PFSK-1 (cell line): ENCODE measurements at regions not wholly inside any gene's neighbourhood (a gene's known extent, or its start where the extent isn't known, plus 50 kb on each side); places are given as distances from the start of the nearest gene placed in this dataset.

Experiments
- FOXP2 ChIP-seq: optimal IDR thresholded peaks from 2 replicates; pipeline ENCODE3; 2011; ENCODE audit warnings: borderline replicate concordance, control low read depth, inconsistent platforms; ENCODE audit not compliant: insufficient read depth; ENCODE audit errors: extremely low read length, extremely low read depth
- POLR2AphosphoS5 ChIP-seq: IDR thresholded peaks from 2 replicates; pipeline ENCODE4 v1.6.1; 2012; ENCODE audit warnings: low read depth, mild to moderate bottlenecking, control low read depth, low read length, moderate library complexity
- SIN3A ChIP-seq: IDR thresholded peaks from 2 replicates; pipeline ENCODE4 v1.6.1; 2012; ENCODE audit warnings: mild to moderate bottlenecking, low read length, moderate library complexity, borderline replicate concordance; ENCODE audit not compliant: insufficient read depth
- TAF1 ChIP-seq: IDR thresholded peaks from 2 replicates; pipeline ENCODE4 v1.6.1; 2012; ENCODE audit warnings: low read length, control low read depth, borderline replicate concordance; ENCODE audit not compliant: insufficient read depth
- TF ChIP-seq, protein P1 (sequence below), 2 experiments: IDR thresholded peaks; 2 replicates each; pipeline versions ENCODE4 v1.6.1 to v1.8.0; 2011 to 2012; ENCODE audit warnings: low read depth in 2 of 2, low read length in 2 of 2, control low read depth in 1 of 2, inconsistent platforms in 1 of 2, mild to moderate bottlenecking in 1 of 2, moderate library complexity in 1 of 2; ENCODE audit not compliant: insufficient read depth in 1 of 2

DNA sequence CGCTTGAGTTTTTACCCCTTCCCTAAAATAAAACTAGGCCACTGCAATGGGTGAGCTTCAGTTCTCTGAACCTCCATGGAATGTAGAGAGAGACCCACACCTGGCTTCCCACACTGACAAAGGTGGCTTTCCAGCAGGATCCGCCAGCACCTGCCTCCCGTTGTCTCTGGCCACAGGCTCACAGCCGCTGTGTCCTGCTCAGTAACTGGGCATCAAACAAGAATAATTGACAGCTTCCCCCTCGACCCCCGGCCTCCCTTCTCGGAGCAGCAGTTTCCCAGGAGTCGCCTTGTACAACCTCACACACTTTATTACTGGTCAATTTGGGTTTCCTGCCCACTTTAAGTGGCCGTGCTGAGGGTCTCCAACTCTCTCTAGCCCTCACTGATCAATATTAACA is 586.1 kb upstream of the PSMD7 start:
- no peak for TF ChIP-seq TAF1
- no peak for TF ChIP-seq FOXP2
- no peak for TF ChIP-seq SIN3A
- TF ChIP-seq POLR2AphosphoS5 = no peak
- TF ChIP-seq, protein P1, sequence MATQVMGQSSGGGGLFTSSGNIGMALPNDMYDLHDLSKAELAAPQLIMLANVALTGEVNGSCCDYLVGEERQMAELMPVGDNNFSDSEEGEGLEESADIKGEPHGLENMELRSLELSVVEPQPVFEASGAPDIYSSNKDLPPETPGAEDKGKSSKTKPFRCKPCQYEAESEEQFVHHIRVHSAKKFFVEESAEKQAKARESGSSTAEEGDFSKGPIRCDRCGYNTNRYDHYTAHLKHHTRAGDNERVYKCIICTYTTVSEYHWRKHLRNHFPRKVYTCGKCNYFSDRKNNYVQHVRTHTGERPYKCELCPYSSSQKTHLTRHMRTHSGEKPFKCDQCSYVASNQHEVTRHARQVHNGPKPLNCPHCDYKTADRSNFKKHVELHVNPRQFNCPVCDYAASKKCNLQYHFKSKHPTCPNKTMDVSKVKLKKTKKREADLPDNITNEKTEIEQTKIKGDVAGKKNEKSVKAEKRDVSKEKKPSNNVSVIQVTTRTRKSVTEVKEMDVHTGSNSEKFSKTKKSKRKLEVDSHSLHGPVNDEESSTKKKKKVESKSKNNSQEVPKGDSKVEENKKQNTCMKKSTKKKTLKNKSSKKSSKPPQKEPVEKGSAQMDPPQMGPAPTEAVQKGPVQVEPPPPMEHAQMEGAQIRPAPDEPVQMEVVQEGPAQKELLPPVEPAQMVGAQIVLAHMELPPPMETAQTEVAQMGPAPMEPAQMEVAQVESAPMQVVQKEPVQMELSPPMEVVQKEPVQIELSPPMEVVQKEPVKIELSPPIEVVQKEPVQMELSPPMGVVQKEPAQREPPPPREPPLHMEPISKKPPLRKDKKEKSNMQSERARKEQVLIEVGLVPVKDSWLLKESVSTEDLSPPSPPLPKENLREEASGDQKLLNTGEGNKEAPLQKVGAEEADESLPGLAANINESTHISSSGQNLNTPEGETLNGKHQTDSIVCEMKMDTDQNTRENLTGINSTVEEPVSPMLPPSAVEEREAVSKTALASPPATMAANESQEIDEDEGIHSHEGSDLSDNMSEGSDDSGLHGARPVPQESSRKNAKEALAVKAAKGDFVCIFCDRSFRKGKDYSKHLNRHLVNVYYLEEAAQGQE (IDR thresholded peaks at IDR 0.05; ENCODE audit: insufficient read depth in 1 of 2, low read depth in 2 of 2, low read length in 2 of 2) = no peak

DNA sequence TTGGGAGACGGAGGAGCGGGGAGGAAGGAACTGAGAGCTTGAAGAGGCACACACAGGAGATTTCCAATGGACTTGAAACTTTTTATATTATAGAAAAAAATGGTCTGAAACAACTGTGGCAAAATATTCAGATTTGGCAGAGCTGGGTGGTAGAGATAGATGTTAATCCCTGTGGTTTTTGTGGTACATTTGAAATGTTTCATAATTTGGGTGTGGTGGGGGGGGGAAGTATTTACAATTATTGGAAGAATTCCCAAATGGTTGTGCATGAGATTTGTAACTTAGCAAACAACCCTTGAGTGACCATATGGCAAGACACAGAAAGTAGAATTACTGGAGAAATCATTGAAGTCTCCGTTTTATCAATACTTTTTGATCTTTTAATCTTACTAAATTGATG is 588.8 kb upstream of the PSMD7 start:
- TF ChIP-seq SIN3A (no peak), POLR2AphosphoS5 (no peak), FOXP2 (no peak), TAF1 (no peak)
- TF ChIP-seq, protein P1 (IDR thresholded peaks at IDR 0.05; ENCODE audit: insufficient read depth in 1 of 2, low read depth in 2 of 2, low read length in 2 of 2) = no peak

DNA sequence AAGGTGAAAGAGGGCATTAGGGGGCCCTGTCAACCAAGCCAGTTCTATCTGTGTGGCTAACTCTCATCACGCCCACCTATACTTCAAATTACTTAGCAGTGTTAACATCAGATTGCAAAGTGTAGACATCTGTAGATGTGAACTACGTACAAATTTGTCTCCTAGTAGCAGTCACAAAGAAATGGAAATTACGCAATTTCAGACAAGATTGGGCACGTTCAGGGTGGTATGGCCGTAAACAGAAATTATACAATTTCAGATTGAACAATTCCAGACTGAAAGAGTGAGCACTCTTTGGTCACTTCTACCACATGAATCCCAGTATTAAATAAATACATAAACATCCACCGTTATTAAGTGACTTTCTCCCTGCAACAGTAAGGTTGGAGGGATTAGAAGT is 592.7 kb upstream of the PSMD7 start:
- TF ChIP-seq TAF1 (no peak), POLR2AphosphoS5 (no peak), FOXP2 (no peak), SIN3A (no peak)
- TF ChIP-seq, protein P1 (IDR thresholded peaks at IDR 0.05; ENCODE audit: insufficient read depth in 1 of 2, low read depth in 2 of 2, low read length in 2 of 2) = no peak

DNA sequence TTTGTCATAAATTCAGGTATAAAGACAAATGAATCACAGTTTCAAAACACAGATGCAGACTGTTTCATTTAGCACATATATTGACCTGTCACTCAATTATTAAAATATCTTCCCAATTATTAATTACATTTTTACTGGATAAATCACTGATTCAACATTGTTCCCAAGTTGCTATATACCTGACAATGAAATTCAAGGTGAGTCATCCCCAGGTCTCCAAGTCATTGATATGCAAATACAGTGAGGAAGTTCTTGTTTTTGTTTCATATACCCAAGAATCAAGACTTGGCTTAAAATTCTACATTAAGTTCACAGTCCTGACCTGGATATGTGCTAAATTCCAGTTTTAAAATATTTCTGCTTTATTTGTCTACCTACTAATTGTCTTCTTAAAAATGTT is 599.3 kb upstream of the PSMD7 start:
- TF ChIP-seq FOXP2 = no peak
- TF ChIP-seq SIN3A = no peak
- TF ChIP-seq, protein P1 (IDR thresholded peaks at IDR 0.05; ENCODE audit: insufficient read depth in 1 of 2, low read depth in 2 of 2, low read length in 2 of 2) = no peak
- no peak for TF ChIP-seq POLR2AphosphoS5
- TF ChIP-seq TAF1 = no peak

DNA sequence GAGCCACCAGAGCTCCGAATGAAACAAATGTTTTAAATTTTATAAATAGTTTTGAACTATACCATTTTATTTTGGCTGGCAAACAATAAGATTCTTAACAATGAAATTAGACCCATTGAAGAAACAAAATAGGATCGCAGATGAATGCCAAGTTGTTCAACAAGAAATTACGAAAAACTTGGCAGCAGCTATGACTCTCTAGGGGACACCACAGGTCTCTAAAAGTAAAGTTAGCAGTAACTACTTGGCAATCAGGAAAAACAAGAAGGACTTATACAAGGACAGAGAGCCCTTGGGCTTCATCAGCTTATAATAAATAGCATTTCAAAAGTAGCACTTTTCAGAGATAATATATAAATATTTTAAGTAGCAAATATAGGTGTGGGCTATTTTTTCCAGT is 603.8 kb upstream of the PSMD7 start:
- no peak for TF ChIP-seq SIN3A
- TF ChIP-seq, protein P1 (IDR thresholded peaks at IDR 0.05; ENCODE audit: insufficient read depth in 1 of 2, low read depth in 2 of 2, low read length in 2 of 2) = no peak
- no peak for TF ChIP-seq TAF1
- no peak for TF ChIP-seq FOXP2
- TF ChIP-seq POLR2AphosphoS5 = no peak
